Stomach smooth muscle (tissue), 2 donors: ENCODE measurements at regions not wholly inside any gene's neighbourhood (a gene's known extent, or its start where the extent isn't known, plus 50 kb on each side); places are given as distances from the start of the nearest gene placed in this dataset.

ENCODE experiments used
- H3K27ac ChIP-seq: one replicate; pipeline ENCODE4 v1.7.0; 2013; ENCODE audit warnings: mild to moderate bottlenecking, low read length, inconsistent platforms
- H3K27me3 ChIP-seq, 2 donors: one replicate each; pipeline ENCODE4 v1.7.0; 2013; ENCODE audit warnings: low read length in 2 of 2; ENCODE audit not compliant: insufficient read depth in 2 of 2, control insufficient read depth in 1 of 2
- H3K36me3 ChIP-seq, 2 donors: one replicate each; pipeline ENCODE4 v1.7.0; 2013; ENCODE audit warnings: low read length in 2 of 2; ENCODE audit not compliant: control insufficient read depth in 2 of 2, insufficient read depth in 2 of 2
- H3K4me1 ChIP-seq: one replicate; pipeline ENCODE4 v1.7.0; 2013; ENCODE audit warnings: low read length; ENCODE audit not compliant: control insufficient read depth, insufficient read depth
- H3K4me3 ChIP-seq, 2 donors: one replicate each; pipeline ENCODE4 v1.7.0; 2013; ENCODE audit warnings: low read length in 2 of 2
- H3K9ac ChIP-seq, 2 donors: one replicate each; pipeline ENCODE4 v1.7.0; 2013; ENCODE audit warnings: low read length in 2 of 2, mild to moderate bottlenecking in 1 of 2
- H3K9me3 ChIP-seq, 2 donors: one replicate each; pipeline ENCODE4 v1.7.0; 2013; ENCODE audit warnings: low read length in 2 of 2; ENCODE audit not compliant: control insufficient read depth in 2 of 2
- donor health status: healthy.
- donor health status: Pancreatic carcinoma.

- Histone ChIP-seq H3K36me3 (no peaks in the 10 kb centered on the region), H3K27ac (no peak overlapping the region), H3K9ac (no peak overlapping the region), H3K4me3 (no peak overlapping the region), H3K27me3 (no peaks in the 10 kb centered on the region), H3K9me3 (peaks cover 0 to 3% of the 10 kb centered on the region in 2 donors), H3K4me1 (no peaks in the 10 kb centered on the region)
Measured at GRCh38 chr4:181443021-181443420, 800.2 kb upstream of the TENM3 start.

DNA sequence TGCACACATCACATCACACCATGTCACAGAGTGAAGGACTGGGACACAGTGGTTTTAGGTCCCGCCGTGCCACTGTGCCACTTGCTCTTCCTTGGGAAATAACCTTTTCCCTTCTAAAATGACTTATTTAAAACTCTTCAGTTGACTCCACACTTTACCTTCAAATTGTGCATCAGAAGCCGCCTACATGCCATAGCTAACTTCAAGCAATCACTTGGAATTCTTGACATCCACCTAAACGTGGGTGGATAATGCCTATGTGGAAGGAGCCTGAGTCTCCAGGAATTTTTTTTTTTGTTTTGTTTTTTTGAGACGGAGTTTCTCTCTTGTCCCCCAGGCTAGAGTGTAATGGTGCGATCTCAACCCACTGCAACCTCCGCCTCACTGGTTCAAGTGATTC, 777.4 kb upstream of the TENM3 start:
- no peaks in the 10 kb centered on the region for H3K9me3 ChIP-seq
- H3K9ac ChIP-seq = no peak overlapping the region
- H3K27me3 ChIP-seq = no peaks in the 10 kb centered on the region
- H3K36me3 ChIP-seq = no peaks in the 10 kb centered on the region
- no peaks in the 10 kb centered on the region for H3K4me1 ChIP-seq
- no peak overlapping the region for H3K27ac ChIP-seq
- H3K4me3 ChIP-seq = no peak overlapping the region

DNA sequence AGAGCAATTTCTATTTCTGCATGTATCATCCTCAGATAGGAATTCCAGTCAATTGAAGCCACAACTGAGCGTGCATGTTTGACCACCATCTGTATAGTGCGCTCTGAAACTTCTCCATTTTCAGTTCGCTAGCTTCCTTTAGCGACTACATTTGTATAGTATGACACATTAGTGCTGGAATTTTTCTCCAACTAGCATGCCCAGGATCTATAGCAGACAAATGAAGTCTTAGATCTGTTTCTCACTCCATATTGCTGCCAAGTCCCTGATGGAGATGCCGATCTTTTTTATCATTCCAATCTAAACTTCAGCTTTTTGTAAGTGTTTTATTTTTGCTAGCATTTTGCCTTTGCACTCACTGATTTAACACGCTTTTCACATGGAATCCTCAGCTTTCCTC, 774.8 kb upstream of the TENM3 start:
- H3K36me3 ChIP-seq = no peaks in the 10 kb centered on the region
- no peak overlapping the region for H3K9ac ChIP-seq
- H3K4me3 ChIP-seq = no peak overlapping the region
- H3K9me3 ChIP-seq = no peaks in the 10 kb centered on the region
- H3K27ac ChIP-seq = no peak overlapping the region
- no peaks in the 10 kb centered on the region for H3K27me3 ChIP-seq
- H3K4me1 ChIP-seq = no peaks in the 10 kb centered on the region

GRCh38 chr4:181470306-181470705, 772.9 kb upstream of the TENM3 start:
- Histone ChIP-seq H3K9ac (no peak overlapping the region), H3K36me3 (no peaks in the 10 kb centered on the region), H3K9me3 (no peaks in the 10 kb centered on the region), H3K4me3 (no peak overlapping the region), H3K27ac (no peak overlapping the region), H3K27me3 (no peaks in the 10 kb centered on the region), H3K4me1 (no peaks in the 10 kb centered on the region)

DNA sequence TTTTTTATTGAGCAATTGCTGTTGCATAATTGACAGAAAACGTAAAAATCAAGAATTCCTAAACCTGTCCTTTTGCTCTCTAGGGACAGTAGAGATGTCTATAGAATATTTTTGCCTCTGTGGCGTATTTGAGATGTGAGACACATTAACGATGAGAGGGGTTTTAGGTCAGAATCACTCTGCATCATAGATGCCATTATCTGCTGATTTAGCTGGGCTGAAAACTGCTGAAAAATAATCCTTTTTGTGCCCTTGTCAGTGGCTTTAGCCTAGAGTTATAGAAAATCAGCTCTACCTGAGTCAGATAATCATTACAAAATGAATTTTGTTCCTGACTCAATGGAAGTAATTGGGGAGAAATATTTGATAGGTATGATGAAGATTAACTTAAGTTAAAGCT, 767.8 kb upstream of the TENM3 start:
- Histone ChIP-seq H3K4me3 (no peak overlapping the region), H3K27ac (no peak overlapping the region), H3K36me3 (no peaks in the 10 kb centered on the region), H3K27me3 (no peaks in the 10 kb centered on the region), H3K9me3 (no peaks in the 10 kb centered on the region), H3K9ac (no peak overlapping the region), H3K4me1 (no peaks in the 10 kb centered on the region)

DNA sequence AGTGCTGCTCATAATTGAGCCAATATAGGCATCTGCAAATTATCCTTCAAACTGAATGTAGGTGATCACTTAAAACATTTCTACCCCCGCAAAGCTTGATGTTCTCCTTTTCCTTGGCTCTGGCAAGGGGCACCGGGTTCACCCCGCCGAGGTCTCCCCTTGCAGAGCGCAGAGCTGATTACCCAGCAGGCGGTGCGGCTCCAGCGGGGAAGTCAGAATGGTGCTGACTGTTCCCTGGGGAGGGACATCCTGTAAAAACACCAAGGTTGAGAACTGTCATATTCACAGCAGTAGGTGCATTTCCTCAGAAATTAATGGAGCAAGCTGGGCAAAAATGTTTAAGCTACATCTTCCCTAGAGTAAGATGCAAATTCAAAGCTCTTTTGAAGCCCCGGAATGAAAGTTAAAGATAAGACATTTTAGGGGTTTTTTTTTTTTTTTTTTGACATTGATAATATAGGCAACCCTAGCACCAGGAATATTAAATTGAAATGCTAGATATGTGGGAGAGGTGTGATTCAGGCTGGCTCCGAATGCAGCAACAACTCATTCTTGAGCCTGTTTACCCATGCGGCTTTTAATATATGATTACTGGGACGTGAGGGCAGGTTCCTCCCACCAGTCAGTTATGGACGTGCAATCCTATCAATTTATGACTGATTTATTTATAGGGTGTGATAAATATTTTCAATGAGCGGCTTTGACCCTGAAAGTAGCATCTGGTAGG, 767.3 kb upstream of the TENM3 start:
- H3K4me3 ChIP-seq = no peak overlapping the region
- no peak overlapping the region for H3K9ac ChIP-seq

DNA sequence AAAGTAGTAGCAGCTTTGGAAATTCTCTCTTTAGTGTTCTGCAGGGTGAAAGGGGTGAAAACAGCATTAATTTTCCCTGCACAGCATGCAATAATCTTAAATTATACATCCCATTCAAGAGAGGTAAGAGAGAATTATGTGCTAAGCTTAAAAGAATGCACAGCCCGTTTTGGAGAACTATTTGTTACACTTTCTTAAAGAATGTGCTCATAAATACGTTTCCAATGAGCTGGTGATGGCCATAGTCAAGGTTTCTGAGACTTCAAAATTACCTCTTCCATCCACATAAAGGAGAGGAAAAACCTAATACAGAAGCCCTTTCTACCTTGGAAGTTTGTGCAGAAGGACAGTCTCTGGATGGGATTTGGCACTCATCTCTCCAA, 766.7 kb upstream of the TENM3 start:
- Histone ChIP-seq H3K4me3 (no peak overlapping the region), H3K9me3 (no peaks in the 10 kb centered on the region), H3K36me3 (no peaks in the 10 kb centered on the region), H3K27ac (no peak overlapping the region), H3K27me3 (no peaks in the 10 kb centered on the region), H3K4me1 (no peaks in the 10 kb centered on the region), H3K9ac (no peak overlapping the region)

More for the DNA sequence above, 767.3 kb upstream of the TENM3 start:
- no peaks in the 10 kb centered on the region for H3K36me3 ChIP-seq
- H3K27ac ChIP-seq = no peak overlapping the region
- H3K27me3 ChIP-seq = no peaks in the 10 kb centered on the region
- no peaks in the 10 kb centered on the region for H3K4me1 ChIP-seq
- no peaks in the 10 kb centered on the region for H3K9me3 ChIP-seq

DNA sequence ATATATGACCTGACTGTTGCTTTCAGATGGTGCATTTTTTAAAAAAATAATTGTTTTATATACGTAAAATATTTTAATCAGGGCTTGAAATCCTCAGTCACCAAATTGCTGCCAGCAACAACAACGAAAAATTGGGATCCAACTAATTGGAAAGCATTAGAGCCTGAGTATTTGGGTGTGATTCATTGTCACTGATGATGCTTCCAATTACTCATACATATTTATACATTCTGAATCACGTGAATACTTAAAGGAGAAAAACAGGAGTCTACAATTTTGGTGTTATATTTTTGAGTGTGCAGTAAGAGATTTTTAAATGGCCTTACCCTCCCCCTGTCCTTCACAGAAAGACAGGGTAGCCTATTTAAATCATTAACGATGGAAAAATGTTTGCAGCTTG, 765.6 kb upstream of the TENM3 start:
- Histone ChIP-seq H3K27ac (no peak overlapping the region), H3K36me3 (no peaks in the 10 kb centered on the region), H3K9me3 (no peaks in the 10 kb centered on the region), H3K4me3 (no peak overlapping the region), H3K4me1 (no peaks in the 10 kb centered on the region), H3K27me3 (no peaks in the 10 kb centered on the region), H3K9ac (no peak overlapping the region)

DNA sequence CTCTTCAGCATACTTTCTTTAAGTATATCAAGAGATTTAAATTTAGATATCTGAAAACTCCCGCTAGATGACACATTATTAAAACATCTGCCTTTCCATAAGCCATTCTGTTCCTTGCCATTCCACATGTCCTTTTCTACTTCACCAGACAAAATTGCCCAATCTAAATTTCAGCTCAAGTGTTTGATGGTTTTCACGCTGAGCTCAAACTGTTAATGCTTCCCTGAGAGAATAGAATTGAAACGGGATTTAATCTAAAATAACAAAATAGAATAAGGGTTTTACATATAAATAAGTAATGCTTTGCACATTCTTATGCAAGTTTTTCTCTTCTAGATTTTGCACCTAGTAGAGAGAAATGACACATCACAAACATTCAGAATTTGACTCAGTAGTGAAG, 764.5 kb upstream of the TENM3 start:
- H3K4me1 ChIP-seq = no peaks in the 10 kb centered on the region
- H3K9ac ChIP-seq = no peak overlapping the region
- H3K4me3 ChIP-seq = no peak overlapping the region
- no peaks in the 10 kb centered on the region for H3K27me3 ChIP-seq
- no peaks in the 10 kb centered on the region for H3K36me3 ChIP-seq
- no peak overlapping the region for H3K27ac ChIP-seq
- no peaks in the 10 kb centered on the region for H3K9me3 ChIP-seq

GRCh38 chr4:181479141-181479540, 764.1 kb upstream of the TENM3 start:
- Histone ChIP-seq H3K36me3 (no peaks in the 10 kb centered on the region), H3K27ac (no peak overlapping the region), H3K4me3 (no peak overlapping the region), H3K27me3 (no peaks in the 10 kb centered on the region), H3K9me3 (no peaks in the 10 kb centered on the region), H3K4me1 (no peaks in the 10 kb centered on the region), H3K9ac (no peak overlapping the region)

GRCh38 chr4:181484396-181484795, 758.8 kb upstream of the TENM3 start:
- Histone ChIP-seq H3K4me3 (no peak overlapping the region), H3K9ac (no peak overlapping the region)

More at GRCh38 chr4:181484396-181484795, 758.8 kb upstream of the TENM3 start:
- no peak overlapping the region for H3K27ac ChIP-seq
- no peaks in the 10 kb centered on the region for H3K27me3 ChIP-seq
- no peaks in the 10 kb centered on the region for H3K4me1 ChIP-seq
- no peaks in the 10 kb centered on the region for H3K36me3 ChIP-seq
- no peaks in the 10 kb centered on the region for H3K9me3 ChIP-seq
